ENCODE measurements at regions not wholly inside any gene's neighbourhood (a gene's known extent, or its start where the extent isn't known, plus 50 kb on each side); places are given as distances from the start of the nearest gene placed in this dataset.

DNA sequence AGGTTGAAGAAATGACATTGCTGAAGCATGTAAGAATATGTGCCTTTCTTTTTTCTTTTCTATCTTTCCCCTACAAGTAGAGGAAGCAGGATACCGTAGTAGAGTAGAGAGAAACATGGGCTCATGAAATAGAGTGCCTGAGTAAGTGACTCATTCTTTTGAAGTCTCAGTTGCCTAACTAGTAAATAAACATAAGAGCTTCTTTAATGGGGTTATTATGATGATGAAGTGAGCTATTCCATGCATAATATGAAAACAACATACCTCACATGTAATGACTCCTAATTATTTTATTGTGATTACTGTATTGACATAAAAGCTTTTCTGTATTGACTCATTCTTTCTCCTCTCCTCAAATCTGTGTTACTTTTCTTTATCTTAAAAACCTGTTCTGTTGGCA is 1538.2 kb downstream of the TECRL start:
- FAIRE-seq (no peak), DNase-seq (no peak)
- no peak overlapping the region for H3K27ac ChIP-seq (ENCODE audit: low read depth in 2 of 2, low read length in 2 of 2)
- H3K4me1 ChIP-seq (ENCODE audit: control insufficient read depth in 2 of 3, insufficient read depth in 2 of 3, low read depth in 1 of 3, low read length in 3 of 3) = no peaks in the 10 kb centered on the region
- no peak overlapping the region for H3K9ac ChIP-seq (ENCODE audit: low read length in 3 of 3)
- no peaks in the 10 kb centered on the region for H3K9me3 ChIP-seq (ENCODE audit: control insufficient read depth in 2 of 3, insufficient read depth in 1 of 3, low read length in 3 of 3)
- intact Hi-C loops (cut with DNase I) = no loop called here
- no peaks in the 10 kb centered on the region for H3K36me3 ChIP-seq (ENCODE audit: control insufficient read depth in 2 of 3, insufficient read depth in 3 of 3, low read length in 3 of 3)
- no peaks in the 10 kb centered on the region for H3K27me3 ChIP-seq (ENCODE audit: control insufficient read depth, insufficient read depth, low read length)
- H3K4me3 ChIP-seq (ENCODE audit: low read length in 3 of 3) = no peak overlapping the region
- TF ChIP-seq, protein P1, sequence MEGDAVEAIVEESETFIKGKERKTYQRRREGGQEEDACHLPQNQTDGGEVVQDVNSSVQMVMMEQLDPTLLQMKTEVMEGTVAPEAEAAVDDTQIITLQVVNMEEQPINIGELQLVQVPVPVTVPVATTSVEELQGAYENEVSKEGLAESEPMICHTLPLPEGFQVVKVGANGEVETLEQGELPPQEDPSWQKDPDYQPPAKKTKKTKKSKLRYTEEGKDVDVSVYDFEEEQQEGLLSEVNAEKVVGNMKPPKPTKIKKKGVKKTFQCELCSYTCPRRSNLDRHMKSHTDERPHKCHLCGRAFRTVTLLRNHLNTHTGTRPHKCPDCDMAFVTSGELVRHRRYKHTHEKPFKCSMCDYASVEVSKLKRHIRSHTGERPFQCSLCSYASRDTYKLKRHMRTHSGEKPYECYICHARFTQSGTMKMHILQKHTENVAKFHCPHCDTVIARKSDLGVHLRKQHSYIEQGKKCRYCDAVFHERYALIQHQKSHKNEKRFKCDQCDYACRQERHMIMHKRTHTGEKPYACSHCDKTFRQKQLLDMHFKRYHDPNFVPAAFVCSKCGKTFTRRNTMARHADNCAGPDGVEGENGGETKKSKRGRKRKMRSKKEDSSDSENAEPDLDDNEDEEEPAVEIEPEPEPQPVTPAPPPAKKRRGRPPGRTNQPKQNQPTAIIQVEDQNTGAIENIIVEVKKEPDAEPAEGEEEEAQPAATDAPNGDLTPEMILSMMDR (IDR thresholded peaks at IDR 0.05; ENCODE audit: borderline replicate concordance, extremely low read depth, insufficient read depth) = no peak

GRCh38 chr4:62870451-62870850 is 1538.8 kb downstream of the TECRL start:
- Histone ChIP-seq H3K27ac (ENCODE audit: low read depth in 2 of 2, low read length in 2 of 2) (no peak overlapping the region), H3K9ac (ENCODE audit: low read length in 3 of 3) (no peak overlapping the region), H3K36me3 (ENCODE audit: control insufficient read depth in 2 of 3, insufficient read depth in 3 of 3, low read length in 3 of 3) (no peaks in the 10 kb centered on the region), H3K4me3 (ENCODE audit: low read length in 3 of 3) (no peak overlapping the region), H3K4me1 (ENCODE audit: control insufficient read depth in 2 of 3, insufficient read depth in 2 of 3, low read depth in 1 of 3, low read length in 3 of 3) (no peaks in the 10 kb centered on the region), H3K27me3 (ENCODE audit: control insufficient read depth, insufficient read depth, low read length) (no peaks in the 10 kb centered on the region), H3K9me3 (ENCODE audit: control insufficient read depth in 2 of 3, insufficient read depth in 1 of 3, low read length in 3 of 3) (no peaks in the 10 kb centered on the region)
- TF ChIP-seq, protein P1 (IDR thresholded peaks at IDR 0.05; ENCODE audit: borderline replicate concordance, extremely low read depth, insufficient read depth) = no peak
- no peak for DNase-seq
- intact Hi-C loops (cut with DNase I) = no loop called here
- no peak for FAIRE-seq

GRCh38 chr4:62865261-62865660 is 1544.0 kb downstream of the TECRL start:
- intact Hi-C loops (cut with DNase I) = no loop called here
- TF ChIP-seq, protein P1 (IDR thresholded peaks at IDR 0.05; ENCODE audit: borderline replicate concordance, extremely low read depth, insufficient read depth) = no peak
- no peaks in the 10 kb centered on the region for H3K4me1 ChIP-seq (ENCODE audit: control insufficient read depth in 2 of 3, insufficient read depth in 2 of 3, low read depth in 1 of 3, low read length in 3 of 3)
- DNase-seq (no peak), FAIRE-seq (no peak)
- H3K9ac ChIP-seq (ENCODE audit: low read length in 3 of 3) = no peak overlapping the region
- no peaks in the 10 kb centered on the region for H3K36me3 ChIP-seq (ENCODE audit: control insufficient read depth in 2 of 3, insufficient read depth in 3 of 3, low read length in 3 of 3)
- H3K27me3 ChIP-seq (ENCODE audit: control insufficient read depth, insufficient read depth, low read length) = no peaks in the 10 kb centered on the region
- no peaks in the 10 kb centered on the region for H3K9me3 ChIP-seq (ENCODE audit: control insufficient read depth in 2 of 3, insufficient read depth in 1 of 3, low read length in 3 of 3)
- H3K4me3 ChIP-seq (ENCODE audit: low read length in 3 of 3) = no peak overlapping the region
- no peak overlapping the region for H3K27ac ChIP-seq (ENCODE audit: low read depth in 2 of 2, low read length in 2 of 2)

DNA sequence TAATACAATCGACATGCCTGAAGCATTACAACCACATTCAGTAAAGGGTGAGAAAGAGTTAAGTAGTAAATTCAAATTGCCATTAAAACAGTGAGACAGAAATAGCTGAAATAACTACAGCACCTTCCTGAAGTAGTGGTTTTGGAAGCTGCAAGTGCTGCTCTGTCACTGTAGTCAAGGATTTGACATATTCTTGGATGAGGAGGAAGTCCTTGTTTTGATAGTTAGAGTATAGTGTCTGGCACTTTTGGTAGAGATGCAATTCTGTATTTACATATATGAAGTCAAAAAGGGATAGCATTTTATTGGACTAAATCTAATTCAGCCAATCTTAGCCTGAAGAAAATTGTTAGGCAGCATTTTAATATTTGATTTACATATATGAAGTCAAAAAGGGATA is 1559.6 kb downstream of the TECRL start:
- Histone ChIP-seq H3K9me3 (ENCODE audit: control insufficient read depth in 2 of 3, insufficient read depth in 1 of 3, low read length in 3 of 3) (no peaks in the 10 kb centered on the region), H3K9ac (ENCODE audit: low read length in 3 of 3) (no peak overlapping the region), H3K27ac (ENCODE audit: low read depth in 2 of 2, low read length in 2 of 2) (no peak overlapping the region), H3K27me3 (ENCODE audit: control insufficient read depth, insufficient read depth, low read length) (no peaks in the 10 kb centered on the region), H3K36me3 (ENCODE audit: control insufficient read depth in 2 of 3, insufficient read depth in 3 of 3, low read length in 3 of 3) (no peaks in the 10 kb centered on the region), H3K4me3 (ENCODE audit: low read length in 3 of 3) (no peak overlapping the region), H3K4me1 (ENCODE audit: control insufficient read depth in 2 of 3, insufficient read depth in 2 of 3, low read depth in 1 of 3, low read length in 3 of 3) (no peaks in the 10 kb centered on the region)
- TF ChIP-seq, protein P1 (IDR thresholded peaks at IDR 0.05; ENCODE audit: borderline replicate concordance, extremely low read depth, insufficient read depth) = no peak
- intact Hi-C loops (cut with DNase I) = no loop called here
- DNase-seq = peak in 1 of 5 donors; percentile 2
- FAIRE-seq = no peak
